GM12874 (cell line): ENCODE measurements at regions not wholly inside any gene's neighbourhood (a gene's known extent, or its start where the extent isn't known, plus 50 kb on each side); places are given as distances from the start of the nearest gene placed in this dataset.
A peak's percentile ranks its signal among the peaks of the same experiment; 100 is the strongest.

ENCODE experiments used
- CTCF ChIP-seq: IDR thresholded peaks from 2 replicates; pipeline ENCODE4 v1.5.1; 2011; ENCODE audit warnings: low read depth, mild to moderate bottlenecking, control low read depth, low read length, moderate library complexity; ENCODE audit not compliant: insufficient read depth

DNA sequence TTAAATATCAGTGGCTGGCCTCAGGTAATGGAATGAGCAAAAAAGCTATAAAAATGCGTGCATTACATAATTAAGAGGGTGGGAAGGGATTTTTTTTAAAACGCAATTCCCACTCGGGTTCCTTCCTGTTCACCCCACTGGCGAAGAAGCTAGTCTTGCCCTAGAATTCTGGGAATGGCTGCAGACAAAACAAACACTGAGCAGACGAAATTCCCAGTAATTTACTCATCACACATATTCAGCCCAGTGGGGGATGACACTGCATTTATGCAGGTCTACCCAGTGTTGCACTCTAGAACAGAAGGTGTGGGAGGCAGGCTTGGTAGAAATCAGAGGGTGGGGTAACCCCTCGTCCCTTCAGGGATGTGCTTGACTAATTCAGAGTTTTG is 2695.0 kb upstream of the DEFB115 start:
- no peak for TF ChIP-seq CTCF

- peak; percentile 87 for TF ChIP-seq CTCF
Measured at GRCh38 chr20:28602403-28603217, 2654.9 kb upstream of the DEFB115 start.

DNA sequence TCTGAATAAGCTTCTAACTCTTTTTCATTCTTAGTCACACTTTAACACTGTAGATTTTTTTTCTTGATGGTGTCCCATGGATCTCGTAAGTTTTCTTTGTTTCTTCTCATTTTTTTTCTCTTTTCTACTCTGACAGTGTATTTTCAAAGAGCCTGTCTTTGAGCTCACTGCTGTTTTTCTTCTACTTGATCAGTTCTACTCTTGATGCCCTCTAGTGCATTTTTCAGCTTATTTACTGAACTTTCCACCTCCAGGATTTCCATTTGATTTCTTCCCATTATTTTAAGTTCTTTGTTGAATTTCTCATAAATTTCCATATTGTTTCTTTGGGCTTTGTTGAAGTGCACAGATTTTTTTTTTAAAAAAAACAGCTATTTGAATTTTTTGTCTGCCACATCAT is 2641.1 kb upstream of the DEFB115 start:
- no peak for TF ChIP-seq CTCF
